Activated CD4-positive, alpha-beta T cell treated with anti-CD3 and anti-CD28 coated beads, Interleukin-2, amount 50 U/mL, for 24 hours (primary cell): ENCODE measurements at regions not wholly inside any gene's neighbourhood (a gene's known extent, or its start where the extent isn't known, plus 50 kb on each side); places are given as distances from the start of the nearest gene placed in this dataset.
"Not testable (repeated sequence)": the region's sequence is repeated elsewhere in the genome, so short reads cannot be mapped to it uniquely, and the experiment has no call there.

Source experiments
- DNase-seq, 2 donors: peaks; one replicate each; pipeline ENCODE4 v3.0.0-alpha.2; 2020; ENCODE audit warnings: low read depth in 1 of 2, low spot score in 1 of 2

DNA sequence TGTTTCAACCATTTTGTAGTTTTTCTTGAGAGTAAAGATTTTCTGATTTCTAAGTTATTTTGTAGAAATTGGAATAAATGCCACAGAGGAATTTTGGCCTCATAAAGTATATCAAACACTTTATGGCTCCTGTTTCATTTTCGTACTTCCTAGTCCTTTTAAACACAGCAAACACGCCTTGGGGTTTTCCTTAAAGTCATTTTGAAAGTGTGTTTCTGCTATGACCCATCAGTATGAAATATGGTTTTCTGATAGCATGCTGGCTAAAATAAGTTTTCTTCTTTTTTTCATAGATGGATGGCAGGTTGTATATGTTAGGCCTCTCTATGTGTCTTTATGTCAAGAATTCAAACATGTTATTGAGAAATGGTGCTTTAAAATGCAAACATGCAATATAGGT lies 940.1 kb upstream of the TMPRSS15 start:
- DNase-seq = no peak

DNA sequence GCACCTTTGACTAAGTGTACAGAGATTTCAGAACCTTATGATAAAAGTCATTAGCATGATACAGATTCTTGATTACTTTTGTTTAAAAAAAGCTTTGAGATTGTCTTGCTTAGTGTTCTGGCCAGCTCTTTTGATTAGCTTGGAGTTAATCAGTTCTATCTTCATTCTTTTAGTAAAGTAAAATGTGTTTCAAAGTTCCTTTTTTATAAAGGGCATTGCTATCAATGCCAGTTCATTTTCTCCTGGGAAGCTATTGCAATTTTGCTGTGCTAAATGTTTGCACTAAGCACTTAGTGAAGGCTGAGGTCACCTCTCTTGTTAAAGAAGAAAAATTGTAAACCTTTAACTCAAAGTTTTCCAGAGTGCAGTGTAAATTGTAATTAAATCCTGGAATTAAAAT lies 946.7 kb upstream of the TMPRSS15 start:
- DNase-seq = no peak

DNA sequence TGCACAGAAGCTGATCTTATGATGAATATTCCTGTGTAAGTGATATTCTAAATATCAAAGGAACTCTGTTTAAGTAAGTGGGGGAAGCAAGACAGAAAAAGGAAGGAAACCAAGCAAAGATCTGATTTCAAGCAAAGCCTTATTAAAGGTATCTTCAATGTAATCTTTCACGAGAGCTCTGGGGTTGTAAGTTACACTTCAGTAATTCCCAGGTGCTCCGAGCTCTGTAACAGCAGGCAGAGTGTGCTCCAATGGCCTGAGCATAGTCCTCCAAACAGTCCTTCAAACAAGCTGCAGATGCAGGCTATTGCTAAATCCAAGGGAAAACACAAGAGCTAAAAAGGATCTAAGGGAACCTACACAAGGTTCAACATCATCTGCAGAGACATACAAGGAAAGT lies 949.7 kb upstream of the TMPRSS15 start:
- no peak for DNase-seq

DNA sequence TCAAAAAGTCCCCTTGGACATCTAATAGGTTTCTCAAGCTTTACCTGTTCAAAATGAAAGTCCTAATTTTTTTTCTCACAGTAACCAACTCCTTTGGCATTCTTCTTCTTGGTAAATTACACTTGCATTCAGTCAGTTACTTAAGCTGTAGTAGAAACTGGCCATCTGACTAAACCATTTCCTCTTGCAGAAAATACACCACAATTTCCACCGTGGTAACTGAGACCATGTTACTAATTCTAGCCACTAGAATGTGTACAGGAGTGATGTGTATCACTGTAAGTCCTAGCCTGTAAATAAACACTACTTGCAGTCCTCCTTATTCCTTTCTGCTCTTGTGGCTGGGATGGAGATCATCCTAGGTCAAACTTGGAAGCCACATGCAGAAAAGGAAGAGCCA lies 965.4 kb upstream of the TMPRSS15 start:
- no peak for DNase-seq

DNA sequence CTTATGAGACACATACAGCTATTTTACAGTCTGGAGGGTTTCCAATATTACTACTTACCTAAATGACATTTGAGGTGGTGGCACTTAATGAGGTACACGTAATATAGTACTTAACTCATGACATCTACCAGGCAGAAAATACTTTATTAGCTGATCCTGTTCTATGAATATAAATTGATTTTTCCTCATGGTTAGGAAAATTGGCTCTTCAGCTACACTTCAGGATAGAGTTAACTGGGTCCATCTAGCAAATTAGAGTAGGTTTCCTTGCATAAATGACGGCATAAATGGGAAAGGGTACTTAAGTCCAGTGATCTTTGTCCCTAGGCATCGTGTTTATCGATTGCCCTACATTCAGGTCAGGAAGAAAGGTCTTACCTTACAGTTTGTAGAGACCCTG lies 988.8 kb upstream of the TMPRSS15 start:
- no peak for DNase-seq

DNA sequence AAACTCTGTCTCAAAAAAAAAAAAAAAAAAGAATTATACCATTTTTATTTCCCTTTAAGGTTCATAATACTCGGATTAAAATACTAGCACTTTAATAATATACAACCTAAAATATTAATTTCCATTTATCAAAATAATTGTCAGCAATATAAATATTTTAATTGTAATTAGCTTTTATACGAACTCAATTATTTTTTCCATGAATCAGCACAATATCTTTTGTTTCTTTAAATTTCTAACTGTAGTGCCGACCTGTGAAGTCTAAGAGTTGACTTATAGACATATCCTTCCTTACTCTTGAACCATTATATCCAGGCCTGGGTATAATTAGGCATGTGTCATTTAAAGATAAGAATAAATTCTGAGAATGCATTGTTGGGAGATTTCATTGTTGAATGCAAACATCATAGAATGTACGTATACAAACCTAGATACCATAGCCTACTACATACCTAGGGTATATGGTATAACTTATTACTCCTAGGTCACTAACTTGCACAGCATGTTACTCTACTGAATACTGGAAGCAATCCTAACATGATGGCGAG lies 996.7 kb upstream of the TMPRSS15 start:
- DNase-seq = no peak

DNA sequence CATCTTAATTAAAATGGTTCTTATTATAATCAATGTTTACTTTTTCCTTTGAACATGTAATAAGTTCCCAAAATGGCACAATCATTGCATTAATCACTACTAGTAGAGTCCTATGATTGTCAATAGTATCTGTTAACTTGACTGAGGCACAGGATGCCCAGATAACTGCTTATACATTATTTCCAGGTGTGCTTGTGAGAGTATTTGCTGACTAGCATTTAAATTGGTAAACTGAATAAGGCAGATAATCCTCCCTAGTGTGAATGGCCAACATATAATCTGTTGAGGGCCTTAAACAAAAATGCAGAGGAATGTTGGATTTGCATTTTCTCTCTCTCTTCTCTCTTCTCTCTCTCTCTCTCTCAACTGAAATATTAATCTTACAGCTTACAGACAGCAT lies 999.3 kb upstream of the TMPRSS15 start:
- DNase-seq = no peak

DNA sequence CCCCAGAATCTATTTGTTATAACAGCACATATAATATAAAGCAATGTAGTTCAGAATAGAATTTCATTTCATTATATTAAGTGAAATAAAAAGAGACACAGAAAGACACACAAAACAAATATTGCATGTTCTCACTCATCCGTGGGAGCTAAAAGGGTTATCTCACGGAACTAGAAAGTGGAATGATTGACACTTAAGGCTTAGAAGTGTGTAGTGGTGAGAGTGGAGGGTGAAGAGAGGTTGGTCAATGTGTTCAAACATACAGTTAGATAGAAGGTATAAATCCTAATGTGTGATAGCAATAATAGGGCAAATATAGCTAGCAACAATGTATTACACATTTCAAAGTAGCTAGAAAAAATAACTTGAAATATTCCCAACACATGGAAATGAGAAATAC lies 1001.7 kb upstream of the TMPRSS15 start:
- no peak for DNase-seq

DNA sequence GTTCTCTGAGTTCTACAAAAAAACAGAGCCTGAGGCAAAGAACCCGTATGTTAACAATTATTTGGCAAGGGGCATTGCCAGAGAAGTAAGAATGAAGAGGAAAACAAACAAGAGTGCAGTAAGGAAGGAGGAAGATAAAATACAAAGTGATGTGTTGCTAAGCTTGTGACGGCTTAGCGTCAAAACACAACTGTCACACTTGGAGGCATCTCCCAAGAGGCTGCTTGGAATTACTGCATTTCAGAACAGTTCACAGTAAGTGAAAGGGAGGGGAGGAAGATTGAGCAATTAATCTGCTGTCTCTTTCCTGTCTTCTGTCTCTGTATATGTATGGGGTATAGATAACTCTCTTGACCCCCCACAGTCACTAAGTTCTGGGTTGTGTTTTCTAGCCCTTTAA lies 1017.0 kb upstream of the TMPRSS15 start:
- DNase-seq = no peak

DNA sequence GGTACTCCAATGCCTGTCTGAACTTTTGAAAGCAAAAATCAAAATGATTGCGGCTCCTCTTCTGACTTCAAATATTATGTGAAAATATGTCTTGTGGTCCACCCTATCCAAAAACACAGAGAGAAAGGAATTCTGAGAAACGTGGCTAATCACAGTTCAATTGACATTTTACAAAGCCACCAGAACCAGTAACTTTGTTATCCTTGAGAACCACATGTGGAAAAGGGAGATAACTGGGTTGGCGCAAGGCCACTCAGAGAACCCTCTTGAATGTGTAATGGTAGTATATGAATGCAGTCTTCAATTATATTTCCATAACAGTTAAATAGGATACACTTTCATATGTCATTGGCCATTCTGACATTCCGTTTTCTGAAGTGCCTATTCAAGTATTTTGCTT lies 1030.0 kb upstream of the TMPRSS15 start:
- no peak for DNase-seq

DNA sequence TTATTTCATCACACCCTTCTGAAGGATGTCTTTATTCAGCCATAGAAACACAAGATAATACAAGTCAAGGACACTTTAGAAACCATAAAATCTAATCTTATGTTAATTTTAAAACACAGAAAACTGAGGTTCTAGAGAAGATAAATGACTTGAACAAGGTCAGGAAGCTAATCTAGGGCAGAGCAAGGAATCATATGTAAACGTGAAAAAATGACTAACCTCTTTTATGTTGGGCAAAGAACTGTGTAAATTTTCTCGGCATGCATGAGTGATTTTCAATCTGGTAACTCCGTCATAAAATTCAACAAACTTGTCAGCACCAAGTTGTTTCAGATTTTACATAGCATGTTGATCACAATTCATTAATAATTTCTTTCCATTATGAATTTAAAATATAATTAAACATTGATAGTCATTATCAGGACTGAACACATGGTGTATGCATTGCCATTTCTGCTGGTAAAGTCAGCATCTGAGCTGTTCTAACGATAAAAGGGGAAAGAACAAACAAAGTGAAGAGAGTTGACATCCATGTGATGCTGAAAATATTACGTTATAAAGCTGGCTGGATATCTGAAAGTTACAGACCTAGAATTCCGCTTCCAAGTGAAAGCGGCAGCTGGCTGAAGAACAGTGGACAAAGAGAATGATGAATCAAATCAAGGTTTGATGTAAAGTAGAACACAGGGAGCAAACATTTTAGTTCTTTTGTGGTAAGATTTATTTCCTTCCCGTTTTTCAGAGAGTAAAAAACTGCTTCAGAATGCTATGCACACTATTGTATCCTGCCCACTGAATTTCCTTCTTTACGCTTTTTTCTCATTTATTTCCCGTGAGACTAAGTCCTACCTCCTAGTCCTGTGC lies 1037.4 kb upstream of the TMPRSS15 start:
- no peak for DNase-seq

DNA sequence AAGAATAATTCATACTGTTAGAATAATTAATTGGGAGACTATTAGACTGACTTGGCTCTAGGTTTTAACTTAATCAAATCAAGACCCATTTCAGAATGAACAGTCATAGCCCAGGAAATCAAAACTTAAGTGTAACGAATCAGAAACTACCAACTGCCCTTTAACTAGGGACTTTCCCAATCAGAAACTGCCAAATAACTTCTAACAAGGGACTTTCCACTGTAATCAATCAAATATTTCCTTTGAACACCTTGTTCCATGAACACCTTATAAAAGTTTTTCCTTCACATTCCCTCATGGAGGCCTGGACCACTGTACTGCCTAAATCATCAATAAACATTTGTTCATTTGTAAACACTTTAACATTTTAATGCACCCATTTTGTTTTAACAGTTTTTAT lies 1054.7 kb upstream of the TMPRSS15 start:
- no peak for DNase-seq

DNA sequence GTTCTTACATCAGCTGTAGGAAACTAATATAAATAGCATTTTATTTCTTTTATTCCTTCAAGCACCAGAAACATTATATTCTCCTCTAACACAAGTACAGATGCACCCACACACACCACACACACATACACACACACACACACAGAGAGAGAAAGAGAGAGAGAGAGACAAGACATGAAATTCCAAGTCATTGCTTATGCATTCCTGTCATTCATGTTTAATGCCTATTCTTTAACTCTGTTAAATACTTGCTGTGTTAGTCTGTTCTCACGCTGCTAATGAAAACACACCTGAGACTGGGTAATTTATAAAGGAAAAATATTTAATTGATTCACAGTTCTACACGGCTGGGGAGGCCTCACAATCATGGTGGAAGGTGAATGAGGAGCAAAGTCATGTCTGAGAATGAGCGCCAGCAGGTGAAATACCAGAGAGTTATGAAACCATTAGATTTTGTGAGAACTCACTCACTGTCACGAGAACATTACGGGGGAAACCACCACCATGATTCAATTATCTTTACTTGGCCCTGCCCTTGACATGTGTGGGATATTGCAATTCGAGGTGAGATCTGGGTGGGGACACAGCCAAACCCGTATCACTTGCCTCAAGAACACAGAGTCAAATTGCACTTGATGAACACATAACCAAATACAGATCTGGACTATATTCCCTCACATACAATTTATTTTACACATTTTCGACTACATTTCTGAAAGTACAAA lies 1058.1 kb upstream of the TMPRSS15 start:
- DNase-seq = no peak

DNA sequence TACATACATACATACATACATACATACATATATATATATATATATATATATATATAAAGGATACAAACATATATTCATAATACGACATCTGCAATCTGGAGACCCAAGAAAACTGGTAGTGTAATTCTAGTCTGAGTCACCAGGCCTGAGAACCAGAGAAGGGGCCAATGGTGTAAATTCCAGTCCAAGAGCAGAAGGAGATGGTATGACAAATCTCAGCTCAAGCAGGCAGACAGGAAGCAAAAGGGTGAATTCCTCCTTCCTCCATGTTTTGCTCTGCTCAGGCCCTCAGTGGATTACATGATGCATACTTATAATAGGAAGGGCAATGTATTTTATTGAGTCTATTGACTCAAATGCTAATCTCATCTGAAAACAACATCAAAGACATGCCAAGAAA lies 1060.4 kb upstream of the TMPRSS15 start:
- DNase-seq = no peak

DNA sequence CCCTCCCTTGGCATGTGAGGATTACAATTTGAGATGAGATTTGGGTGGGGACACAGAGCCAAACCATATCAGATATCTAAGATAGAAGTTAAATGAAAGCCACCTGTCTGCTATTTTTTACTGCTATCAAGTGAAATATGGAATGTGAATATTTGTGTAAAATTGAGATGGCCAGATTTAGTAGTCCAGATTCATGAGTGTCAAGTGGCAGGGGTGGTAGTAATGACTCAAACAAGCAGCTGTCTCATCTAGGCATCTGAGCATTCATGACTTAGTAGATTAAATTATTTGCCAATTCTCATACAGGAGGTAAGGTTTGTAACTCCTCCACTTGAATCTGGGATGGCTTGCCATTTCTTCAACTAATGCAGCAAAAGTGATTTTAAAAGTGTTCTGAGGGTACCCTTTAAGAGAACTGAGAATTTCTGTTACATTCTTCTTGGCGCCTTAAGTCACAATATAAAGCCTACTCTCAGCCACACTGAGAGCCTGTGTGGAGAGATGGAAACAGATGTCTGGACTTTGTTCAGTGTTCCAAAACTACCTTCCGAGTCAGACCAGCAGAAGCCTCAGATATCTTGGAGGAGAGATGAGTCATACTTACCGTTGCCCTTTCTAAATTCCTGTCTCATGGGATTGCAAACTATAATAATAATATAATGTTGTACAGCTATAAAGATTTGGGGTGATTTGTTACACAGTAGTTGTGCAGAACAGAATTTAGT lies 1065.6 kb upstream of the TMPRSS15 start:
- no peak for DNase-seq

DNA sequence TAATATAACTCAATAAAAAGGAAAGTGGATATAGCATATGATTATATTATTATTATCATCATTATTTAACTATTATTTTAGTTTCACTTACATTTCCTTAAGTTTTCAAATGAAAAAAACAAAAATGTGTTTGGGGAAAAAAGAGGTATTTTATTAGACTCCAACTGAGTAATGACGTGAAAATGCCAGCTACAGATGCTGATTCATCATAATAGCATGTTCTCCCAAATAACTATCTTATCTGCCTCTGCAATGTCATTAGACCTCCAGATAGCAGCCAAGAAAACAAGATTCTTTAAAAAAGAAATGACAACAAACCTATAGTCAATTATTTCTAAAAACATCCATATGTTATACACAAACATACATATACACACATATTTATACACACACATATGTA lies 1071.9 kb upstream of the TMPRSS15 start:
- no peak for DNase-seq

DNA sequence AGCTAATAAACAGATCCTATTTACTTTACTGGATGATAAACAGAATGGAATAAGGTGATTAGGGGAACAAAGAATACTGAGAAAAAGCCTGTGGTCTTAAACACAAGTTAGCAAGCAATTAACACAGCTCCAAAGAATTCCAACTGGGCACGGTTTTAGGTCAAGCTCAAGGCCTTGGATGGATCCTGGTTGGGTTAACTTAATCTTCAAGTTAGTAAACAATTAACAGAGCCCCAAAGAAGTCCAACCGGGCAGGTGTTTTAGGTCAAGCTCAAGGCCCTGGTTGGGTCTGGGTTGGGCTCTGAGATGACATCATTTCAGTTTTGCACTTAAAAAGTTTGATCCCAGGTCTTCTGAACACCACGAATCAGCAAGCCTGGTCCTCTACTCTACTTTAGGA lies 1086.3 kb upstream of the TMPRSS15 start:
- no peak for DNase-seq

DNA sequence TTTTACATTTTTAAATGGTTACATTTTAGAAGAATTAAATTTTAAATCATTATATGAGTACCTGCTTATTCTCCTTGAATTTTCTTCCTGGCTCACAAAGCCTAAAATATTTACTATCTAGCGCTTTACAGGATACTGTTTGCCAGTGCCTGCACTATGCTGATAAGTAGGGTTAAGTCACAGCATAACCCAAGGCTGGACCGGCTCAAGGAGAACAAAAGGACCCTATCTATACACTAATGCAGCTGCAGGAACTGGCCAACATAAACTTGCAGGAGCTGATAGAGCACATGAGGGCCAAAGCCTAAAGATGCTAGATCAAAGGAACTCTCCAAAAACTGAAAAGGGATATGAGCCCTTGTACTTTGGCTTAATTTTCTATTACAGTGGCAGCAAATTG lies 1086.9 kb upstream of the TMPRSS15 start:
- no peak for DNase-seq

DNA sequence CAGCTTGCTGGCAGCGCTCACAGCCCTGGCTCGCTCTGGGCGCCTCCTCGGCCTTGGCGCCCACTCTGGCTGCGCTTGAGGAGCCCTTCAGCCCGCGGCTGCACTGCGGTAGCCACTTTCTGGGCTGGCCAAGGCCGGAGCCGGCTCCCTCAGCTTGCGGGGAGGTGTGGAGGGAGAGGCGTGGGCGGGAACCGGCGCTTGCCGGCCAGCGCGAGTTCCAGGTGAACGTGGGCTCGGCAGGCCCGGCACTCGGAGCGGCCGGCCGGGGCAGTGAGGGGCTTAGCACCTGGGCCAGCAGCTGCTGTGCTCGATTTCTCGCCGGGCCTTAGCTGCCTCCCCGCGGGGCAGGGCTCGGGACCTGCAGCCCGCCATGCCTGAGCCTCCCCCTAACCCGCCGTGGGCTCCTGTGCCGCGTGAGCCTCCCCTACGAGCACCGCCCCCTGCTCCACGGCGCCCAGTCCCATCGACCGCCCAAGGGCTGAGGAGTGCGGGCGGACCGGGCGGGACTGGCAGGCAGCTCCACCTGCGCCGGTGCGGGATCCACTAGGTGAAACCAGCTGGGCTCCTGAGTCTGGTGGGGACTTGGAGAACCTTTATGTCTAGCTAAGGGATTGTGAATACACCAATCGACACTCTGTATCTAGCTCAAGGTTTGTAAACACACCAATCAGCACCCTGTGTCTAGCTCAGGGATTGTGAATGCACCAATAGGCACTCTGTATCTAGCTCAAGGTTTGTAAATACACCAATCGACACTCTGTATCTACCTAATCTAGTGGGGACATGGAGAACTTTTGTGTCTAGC lies 1090.1 kb upstream of the TMPRSS15 start:
- DNase-seq = not testable (repeated sequence)

DNA sequence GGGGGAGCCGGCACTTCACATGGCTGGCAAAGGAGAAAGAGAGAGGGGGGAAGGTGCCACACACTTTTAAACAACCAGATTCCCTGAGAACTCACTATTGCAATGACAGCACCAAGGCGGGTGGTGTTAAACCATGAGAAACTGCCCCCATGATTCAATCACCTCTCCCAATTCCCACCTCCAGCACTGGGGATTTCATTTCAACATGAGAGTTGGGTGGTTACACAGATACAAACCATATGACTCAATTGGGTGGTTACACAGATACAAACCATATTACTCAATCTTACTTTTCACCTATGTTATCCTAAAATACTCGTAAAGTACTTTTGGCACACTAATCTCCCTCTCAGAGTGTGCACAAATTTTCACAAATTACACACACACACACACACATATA lies 1097.5 kb upstream of the TMPRSS15 start:
- DNase-seq = no peak

DNA sequence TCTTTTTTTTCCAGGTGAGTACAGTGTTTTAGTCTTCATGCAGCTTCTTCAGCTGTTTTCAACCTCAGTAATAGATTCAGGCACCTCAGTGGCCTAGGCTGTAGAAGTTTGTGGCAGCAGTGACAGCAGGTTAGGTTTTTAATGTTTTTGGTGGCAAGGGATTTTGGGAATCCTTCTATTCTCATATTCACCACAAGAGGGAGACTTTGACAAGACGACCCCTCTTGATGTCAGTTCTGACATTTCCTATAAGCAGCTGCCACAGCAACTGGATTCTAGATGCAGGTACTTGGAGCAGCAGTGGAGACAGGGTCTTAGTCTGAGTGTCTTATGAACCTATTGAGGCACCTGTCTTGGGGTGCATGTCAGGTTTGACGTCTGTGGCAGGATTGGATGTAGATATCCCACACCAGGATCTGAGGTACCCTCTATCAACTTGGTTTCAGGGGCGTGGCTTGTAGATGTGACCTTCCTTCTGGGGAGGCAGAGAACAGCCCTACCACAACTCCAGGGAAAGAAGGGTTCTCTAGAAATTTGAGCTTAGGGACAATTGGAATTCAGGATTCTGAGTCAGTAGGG lies 1104.2 kb upstream of the TMPRSS15 start:
- no peak for DNase-seq
